Fibroblast of peridontal ligament (primary cell): ENCODE measurements at regions not wholly inside any gene's neighbourhood (a gene's known extent, or its start where the extent isn't known, plus 50 kb on each side); places are given as distances from the start of the nearest gene placed in this dataset.
A peak's percentile ranks its signal among the peaks of the same experiment; 100 is the strongest.
"Not testable (repeated sequence)": the region's sequence is repeated elsewhere in the genome, so short reads cannot be mapped to it uniquely, and the experiment has no call there.

ENCODE experiments used
- DNase-seq: peaks from one replicate; pipeline ENCODE4 v3.0.0-alpha.2; 2010; ENCODE audit errors: extremely low read depth

- no peak for DNase-seq
Measured at GRCh38 chr4:72677886-72678285, 108.9 kb upstream of the ADAMTS3 start.

DNA sequence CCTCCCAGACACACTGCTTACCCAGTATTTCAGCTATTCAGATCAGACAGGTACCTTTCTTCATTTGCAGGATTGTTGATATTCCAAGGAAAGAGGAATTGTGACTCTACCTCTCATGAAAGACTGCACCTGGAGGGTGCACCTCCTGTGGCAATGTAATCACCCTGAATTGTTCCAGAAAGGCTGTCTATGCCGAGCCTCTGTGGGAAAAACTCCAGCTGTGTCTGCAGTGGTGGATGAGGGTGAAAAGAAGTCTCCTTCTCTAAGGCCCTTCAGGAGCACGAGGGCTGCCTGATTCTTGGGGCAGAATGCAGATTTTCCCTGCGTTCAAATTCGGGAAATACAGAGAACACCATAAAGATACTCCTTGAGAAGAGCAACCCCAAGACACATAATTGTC is 108.2 kb upstream of the ADAMTS3 start:
- DNase-seq = no peak

DNA sequence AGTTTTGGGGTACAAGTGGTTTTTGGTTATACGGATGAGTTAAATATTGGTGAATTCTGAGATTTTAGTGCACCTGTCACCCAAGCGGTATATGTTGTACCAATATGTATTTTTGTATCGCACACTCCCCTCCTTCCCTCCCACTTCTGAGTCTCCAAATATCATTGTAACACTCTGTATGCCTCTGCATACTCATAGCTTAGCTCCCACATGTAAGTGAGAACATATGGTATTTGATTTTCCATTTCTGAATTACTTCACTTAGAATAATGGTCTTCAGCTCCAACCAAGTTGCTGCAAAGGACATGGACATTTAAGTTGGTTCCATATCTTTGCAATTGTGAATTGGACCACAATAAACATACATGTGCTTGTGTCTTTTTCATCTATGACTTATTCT is 103.0 kb upstream of the ADAMTS3 start:
- no peak for DNase-seq

- no peak for DNase-seq
Measured at GRCh38 chr4:72670521-72670920, 101.5 kb upstream of the ADAMTS3 start.

GRCh38 chr4:72666910-72667309 is 97.9 kb upstream of the ADAMTS3 start:
- no peak for DNase-seq

DNA sequence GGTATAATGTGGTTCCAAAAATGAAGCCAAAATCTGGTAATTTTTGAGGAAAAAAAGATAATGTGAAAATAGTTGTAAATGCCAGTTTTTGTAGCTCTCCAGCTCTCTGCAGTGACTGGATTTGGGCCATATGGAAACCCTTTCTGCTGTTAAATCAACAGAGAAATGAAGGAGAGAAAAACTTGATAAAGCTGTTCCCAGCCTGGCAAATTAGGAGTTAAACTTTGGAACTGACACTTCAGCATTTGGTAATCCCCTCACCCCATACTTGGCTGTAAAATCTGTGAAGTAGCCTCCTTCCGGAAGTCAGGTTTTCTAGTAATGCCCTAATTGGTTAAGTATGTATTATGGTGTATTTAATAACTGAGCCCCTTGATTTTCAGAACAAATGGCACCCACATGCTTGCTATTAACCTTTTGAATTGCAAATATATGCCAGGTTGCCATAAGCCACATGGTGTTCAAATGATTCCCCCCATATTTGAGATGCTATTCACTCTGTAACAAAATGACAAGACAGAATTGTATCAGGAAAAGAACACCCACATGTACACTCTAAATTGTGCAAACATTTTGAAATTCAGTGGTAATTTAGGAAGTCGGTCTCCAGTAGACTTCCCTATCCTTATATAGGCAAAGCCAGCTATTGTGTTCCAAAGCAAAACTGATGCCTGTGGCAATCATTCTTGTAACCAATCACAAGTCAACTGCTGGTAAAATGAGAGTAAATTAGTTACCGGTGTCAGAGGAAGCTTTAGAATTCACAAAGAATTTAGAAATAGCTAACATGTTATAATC is 96.3 kb upstream of the ADAMTS3 start:
- DNase-seq = no peak

DNA sequence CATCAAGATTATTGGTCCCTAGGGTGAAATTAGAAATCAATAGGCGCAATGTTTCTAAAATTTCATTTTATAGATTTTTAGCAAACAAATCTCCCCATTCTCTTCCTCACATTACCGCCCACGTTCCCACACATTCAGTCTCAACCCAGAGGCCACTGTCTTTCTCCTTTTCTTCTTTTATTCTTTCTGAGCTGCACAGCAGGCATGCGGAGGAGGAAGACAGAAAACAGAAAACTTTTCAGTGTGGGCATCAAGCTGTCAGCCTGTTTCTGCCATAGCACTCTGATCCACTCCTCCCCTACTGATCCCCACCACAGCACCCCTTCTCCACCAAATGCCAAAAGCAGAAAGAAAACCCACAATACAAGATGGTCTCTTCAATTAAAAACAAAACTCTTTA is 94.8 kb upstream of the ADAMTS3 start:
- DNase-seq = no peak

DNA sequence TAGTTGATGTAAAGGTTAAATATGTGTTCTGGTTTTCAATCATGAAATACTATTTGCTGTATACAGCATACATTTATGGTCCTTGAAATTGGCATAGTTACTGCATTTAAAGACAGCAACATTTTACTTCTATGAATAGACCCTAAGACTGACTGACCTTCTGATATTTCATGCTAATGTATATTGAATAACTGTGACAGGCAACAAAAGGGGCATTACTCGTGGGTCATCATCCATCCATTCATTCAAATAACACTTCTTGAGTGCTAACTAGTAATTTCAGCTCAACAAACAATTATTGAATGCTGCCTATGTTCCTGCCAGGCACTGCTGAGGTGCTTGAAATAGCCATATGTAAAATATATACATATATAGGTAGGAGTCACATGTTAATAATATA is 92.8 kb upstream of the ADAMTS3 start:
- no peak for DNase-seq

GRCh38 chr4:72641611-72642010 is 72.6 kb upstream of the ADAMTS3 start:
- no peak for DNase-seq

- not testable (repeated sequence) for DNase-seq
Measured at GRCh38 chr4:72636866-72637265, 67.8 kb upstream of the ADAMTS3 start.

DNA sequence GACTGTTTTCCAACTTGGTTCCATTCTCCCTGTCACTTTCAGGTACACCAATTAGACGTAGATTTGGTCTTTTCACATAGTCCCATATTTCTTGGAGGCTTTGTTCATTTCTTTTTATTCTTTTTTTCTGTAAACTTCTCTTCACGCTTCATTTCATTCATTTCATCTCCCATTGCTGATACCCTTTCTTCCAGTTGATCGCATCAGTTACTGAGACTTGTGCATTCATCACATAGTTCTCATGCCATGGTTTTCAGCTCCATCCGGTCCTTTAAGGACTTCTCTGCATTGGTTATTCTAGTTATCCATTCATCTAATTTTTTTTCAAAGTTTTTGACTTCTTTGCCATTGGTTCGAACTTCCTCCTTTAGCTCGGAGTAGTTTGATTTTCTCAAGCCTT is 66.9 kb upstream of the ADAMTS3 start:
- DNase-seq = not testable (repeated sequence)

- not testable (repeated sequence) for DNase-seq
Measured at GRCh38 chr4:72632253-72632652, 63.2 kb upstream of the ADAMTS3 start.

DNA sequence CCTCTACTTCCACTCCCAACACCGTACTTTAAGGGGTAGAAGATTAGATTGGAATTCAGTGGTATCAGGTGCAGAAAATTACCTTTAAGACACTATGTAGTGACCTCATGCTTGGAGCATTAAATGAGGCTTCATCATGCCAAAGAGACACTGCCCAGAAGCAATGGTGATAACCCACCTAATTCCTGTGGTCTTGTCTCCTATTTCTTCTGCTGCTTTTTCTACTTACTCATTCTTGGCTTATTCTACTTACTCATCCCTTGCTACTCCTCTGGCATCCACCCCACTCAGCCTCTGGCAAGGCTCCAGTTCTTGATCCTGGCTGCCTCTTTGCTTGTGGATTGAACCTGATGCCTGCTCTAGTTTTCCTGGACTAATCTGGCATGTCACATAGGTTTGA is 62.3 kb upstream of the ADAMTS3 start:
- DNase-seq = peak; percentile 38

- no peak for DNase-seq
Measured at GRCh38 chr4:72629540-72629939, 60.5 kb upstream of the ADAMTS3 start.

GRCh38 chr4:72627723-72628122 is 58.7 kb upstream of the ADAMTS3 start:
- DNase-seq = no peak
